HG02798 (cell line): ENCODE measurements at regions not wholly inside any gene's neighbourhood (a gene's known extent, or its start where the extent isn't known, plus 50 kb on each side); places are given as distances from the start of the nearest gene placed in this dataset.
A peak's percentile ranks its signal among the peaks of the same experiment; 100 is the strongest.

Experiments used
- ATAC-seq: cut with Tn5 transposase; IDR thresholded peaks from one replicate; pipeline ENCODE4 v1.9.1; 2021; ENCODE audit warnings: mild to moderate bottlenecking; ENCODE audit not compliant: unreplicated experiment, poor library complexity

DNA sequence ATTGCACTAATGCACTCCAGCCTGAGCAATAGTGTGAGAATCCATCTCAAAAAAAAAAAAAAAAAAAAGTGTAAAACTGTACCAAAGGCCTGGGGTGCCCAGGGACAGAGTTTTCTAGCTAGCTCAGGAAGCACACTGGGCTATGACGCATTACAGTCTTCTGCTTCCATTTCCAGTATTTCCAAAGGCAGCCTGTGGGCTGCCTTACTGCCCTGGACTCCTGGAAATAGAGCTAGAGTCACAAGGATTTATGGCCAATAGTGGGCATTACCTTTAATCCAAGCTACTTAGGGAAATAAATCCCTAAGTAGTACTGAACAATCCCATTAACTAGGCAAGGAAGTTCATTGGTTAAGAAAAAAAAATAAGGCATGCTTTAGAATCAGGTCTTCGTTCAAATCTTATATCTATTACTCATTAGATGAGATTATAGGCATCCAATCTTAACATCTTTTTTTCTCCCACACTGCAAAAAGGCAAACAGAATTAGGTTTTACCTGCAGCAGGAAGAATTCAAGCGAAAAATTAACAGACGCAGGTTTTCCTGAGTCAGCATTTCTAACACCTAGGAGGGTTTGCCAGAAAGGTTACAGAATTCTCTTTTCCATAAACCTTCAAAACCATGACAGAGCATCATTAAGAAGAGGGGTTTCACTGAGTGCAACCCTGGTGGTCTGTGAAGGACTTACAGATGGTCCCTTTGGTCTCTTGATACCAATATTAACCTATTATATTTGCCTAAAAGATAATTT lies 85.6 kb upstream of the CCDC112 start:
- no peak for ATAC-seq

DNA sequence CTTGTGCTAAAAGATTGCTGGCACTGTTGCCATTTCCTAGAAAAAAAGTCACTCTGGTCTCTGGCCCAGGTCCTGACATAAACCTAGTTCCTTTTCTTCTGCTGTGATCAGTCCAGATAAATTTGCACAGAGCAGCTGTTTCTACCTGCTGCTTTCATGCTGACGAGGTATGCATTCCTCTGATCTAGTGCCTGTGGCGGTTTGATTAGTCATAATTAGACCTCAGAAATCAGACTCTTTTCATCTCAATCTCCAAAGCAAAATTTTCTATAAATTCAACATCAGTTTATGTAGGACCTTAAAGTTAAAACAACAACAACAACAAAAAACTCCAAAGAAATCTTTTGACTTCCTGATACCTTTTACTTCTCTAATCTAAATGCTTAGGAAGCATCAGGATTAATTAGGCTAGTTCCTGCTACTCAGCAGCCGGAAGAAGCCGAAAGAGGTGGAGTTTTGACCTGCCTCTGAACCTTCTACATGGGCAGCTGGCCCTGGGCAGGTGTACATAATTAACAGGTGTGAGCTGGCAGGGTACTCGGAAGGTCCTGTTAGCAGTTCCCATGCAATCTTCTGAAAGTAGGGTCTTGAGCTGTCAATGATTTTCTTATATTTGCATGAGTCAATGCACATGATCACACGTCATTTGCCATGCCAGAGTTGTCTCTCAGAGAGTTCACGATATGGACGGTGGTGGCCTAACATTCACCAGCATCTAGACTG lies 83.3 kb upstream of the CCDC112 start:
- peak; percentile 60 for ATAC-seq

DNA sequence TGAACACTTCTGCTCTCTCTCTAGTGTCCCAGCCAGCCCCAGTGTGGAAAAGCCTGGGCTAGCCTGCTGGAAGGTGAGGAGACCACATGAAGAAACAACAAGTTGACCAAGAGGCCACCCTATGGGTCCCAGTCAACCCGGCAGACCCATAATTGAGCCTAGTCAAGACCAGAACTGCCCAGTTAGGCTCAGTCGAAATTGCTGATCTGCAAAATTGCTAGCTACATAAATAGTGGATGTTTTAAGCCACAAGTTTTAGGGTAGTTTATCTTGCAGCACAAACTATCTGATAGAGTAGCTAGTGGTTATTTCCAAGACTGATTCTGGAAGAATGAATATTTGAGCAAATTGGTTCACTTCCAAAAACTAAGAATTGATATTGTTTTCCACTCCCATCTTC lies 82.3 kb upstream of the CCDC112 start:
- ATAC-seq, result no peak

DNA sequence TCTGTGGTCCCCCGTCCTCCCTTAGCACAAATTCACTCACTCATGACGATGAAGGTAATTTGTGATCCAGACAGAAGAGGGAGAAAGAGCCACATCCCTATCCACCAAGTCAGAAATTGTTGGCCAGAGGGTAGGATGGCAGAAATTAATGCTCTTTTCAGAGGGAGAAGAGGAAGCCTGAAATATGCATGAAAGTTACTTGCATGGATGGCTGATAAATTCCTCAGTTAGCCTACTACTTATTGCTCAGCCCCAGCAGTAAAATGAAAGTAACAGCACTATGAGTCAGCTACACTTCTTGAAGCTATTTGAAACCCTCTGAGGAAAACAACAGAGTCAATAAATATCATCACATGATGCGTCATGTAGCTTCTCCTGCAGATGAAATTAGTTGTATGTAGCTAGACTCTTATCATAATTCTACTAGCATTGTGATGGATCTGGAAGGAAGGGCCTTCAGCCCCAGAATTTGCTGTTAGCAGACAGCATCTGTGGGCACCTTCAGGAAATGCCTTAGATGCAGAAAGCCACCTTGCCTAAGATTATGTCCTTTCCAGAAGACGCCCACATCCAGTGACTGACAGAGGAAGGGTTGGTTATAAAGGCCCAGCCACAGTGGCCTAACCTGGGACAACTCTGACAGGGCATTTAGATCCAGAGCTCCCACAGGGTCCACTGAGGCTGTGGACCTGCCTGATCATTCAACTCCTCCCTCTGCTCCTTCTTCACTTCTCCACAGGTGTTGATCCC lies 81.2 kb upstream of the CCDC112 start:
- peak; percentile 66 for ATAC-seq

DNA sequence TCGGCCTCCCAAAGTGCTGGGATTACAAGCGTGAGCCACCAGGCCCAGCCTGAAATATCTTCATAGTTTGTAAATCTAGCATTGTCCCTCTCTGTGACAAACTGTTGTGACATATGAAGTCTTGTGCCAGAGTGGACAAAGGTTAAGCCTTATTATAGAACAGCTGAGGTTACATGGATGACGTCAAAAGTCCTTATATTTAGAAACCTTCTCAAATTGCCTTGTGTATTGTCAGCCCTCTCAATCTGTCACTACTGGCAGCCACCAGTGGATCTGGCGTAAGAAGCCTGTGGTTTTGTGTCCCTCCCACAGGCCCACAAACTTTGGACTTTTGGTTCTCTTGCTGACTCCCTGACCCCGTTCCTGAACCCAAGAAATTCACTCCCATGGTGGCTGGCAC lies 79.4 kb upstream of the CCDC112 start:
- ATAC-seq, result no peak

DNA sequence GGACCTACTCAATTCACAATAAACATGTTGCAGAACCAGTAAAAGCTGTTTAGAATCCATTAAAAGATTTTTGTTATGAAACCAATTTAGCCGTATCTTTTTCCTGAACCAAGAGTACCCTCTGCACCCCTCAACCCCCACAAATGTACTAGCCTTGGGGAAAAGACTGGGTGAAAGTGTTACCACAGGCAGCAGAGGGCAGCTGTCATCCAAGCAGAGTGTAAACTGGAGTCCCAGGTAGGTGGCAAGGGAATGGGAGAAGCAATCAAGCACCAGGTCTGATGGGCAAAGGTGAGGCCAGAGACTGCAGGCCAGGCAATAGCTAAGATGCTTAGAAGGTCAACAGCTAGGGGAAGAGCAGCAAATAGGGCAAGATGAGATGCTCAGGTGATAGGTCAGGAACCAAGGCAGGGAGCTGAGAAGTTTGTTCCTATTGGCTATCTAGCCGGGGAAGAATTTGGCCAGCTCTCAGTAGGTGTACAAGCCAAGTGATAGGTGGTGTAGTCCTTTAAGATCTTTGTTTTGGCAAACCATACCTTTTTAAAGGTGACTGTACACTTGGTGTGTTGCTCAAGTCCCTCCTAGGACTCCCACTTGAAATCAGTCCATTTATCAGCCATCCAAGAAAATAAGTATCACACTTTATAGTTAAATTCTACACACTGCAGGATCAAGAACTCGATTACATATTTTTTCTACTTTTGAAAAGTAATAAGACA lies 77.8 kb upstream of the CCDC112 start:
- no peak for ATAC-seq

DNA sequence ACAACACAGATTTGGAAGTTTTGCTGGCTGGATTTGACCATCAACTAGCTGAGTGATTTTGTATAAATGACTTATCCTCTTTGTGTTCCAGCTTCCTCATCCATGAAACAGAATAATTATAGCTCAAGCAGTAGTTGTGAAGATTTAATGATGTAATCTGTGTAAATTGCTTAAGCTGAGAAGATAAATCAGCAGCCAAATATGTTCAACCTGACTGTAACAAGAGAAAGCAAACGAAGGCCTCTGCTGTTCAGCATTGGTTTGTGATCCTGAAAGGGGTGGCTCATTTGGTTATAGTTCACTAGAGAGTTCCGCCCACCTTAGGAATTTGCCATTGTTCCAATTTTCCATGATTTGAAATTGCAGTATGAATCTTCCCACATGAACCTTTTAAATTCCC lies 75.7 kb upstream of the CCDC112 start:
- ATAC-seq, result no peak

DNA sequence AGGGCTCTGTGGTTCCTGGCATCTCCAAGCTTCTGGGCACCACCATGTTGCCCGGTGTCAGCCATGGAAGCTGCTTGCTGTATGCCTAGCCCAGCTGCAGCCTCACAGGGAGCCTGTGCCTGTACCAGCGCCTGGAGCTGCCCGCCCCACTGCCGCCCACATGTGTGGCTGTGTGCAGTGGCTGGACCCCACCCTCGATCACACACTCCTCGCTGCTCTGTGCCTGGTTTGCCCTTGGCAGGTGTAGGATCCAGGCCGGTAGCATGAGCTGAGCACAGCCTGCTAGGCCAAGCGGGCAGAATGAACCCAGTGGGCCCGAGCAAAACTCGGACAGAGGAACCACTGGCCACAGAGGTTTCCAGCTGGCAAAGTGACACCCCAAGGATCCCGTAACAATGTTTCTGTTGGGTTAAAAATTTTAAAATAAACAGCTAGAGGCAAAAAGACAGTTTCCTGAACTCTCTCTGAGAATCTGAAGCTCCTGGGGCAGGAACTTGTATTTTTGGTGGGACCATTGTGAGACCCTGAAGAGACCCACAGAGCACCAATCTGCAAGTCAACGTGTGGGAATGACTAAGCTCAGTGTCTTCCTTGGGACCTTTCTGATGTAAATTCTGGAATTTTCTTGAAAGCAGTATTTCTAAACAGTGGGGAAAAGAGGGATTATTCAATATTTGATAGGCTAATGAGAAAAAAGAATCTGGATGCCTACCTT lies 73.1 kb upstream of the CCDC112 start:
- ATAC-seq, result no peak

DNA sequence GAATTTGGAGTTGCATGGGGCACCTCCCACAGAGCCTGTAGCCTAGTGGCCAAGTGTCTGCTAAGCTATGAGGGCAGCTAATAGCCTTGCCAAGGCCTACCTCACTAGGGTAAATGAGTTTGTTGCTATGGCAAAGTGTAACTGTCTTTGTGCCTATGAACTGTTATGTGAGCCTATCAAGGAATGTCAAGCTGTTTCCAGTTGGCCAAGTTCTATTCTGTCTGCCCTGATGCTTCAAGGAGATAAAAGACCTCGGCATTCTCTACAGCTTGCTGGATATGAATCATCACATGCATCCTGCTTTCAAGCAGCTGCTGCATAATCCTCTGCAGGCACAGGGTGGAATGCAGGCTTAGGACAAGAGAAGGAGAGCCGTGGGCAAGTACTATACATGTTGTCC lies 69.8 kb upstream of the CCDC112 start:
- ATAC-seq, result no peak

DNA sequence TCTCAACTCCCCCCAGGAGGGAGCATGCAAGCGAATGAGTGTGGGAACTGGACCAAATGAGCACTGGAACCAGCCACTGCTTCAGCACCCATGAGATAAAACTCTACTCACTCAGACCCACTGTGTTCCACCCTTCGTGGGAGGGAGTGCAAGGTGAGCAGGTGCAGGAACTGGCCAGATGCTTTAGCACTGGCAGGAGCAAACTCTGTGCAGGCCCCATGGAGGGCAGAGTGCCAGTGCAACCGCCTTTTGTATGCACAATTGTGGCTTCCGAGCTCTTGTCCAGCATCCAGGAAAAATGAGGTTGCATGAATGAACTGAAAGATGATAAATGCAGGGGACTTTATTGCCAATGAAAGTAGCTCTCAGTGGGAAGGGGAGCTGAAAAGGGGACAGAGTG lies 67.4 kb upstream of the CCDC112 start:
- ATAC-seq, result no peak

DNA sequence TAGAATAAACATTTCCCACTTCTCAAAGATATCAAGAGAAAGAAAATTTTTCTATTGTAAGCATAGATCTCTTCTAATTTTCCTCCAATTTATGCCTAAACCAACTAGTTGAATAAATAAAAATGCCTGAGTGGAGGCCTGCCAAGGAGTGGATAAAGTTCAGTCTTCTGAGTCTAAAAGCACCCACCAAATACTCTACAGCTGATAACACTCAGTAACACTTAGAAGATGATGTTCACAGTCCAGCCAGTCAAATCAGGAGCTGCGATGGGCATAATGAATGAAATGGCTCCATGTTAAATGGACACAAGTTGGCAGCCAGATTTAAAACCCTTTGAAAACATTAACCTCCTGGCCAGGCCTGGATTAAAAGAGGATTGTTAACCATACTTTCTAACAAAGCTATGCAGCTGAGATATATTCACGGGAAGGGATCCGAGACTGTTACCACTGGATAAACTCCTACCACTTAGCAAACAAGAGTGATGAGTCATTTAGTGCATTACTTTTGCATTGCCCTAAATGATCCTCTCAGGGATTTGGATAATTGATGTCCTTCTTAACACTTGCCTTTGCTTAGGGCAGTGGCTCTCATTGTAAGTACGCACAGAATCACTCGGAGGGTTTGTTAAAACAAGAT lies 63.7 kb upstream of the CCDC112 start:
- no peak for ATAC-seq

DNA sequence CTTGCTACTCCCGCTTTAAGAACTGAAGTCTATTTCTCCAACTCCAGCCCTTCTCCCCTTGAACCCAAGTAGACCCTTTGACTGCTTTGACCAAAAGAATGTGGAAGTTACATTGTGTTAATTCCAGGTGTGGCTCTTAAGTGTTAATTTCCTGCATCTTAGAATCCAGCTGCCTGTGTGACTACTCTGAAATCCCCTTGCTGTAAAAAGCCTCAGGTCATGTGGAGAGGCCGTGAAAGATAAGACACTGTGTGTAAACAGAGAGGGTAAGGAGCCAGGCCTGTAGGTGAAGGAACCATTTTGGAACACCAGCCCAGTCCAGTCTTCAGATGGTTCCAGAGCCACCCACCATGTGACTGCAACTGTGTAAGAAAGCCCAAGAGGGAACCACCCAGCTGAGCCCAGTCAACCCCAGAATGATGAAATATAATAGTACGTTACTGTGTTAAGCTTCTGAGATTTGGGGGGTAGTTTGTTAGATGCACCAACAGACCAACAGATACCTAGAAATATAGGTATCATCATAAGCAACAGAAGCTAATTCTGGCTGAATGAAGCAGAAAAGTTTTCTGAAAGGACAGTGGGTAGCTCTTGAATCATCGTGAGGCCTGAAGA lies 59.4 kb upstream of the CCDC112 start:
- ATAC-seq, result no peak

DNA sequence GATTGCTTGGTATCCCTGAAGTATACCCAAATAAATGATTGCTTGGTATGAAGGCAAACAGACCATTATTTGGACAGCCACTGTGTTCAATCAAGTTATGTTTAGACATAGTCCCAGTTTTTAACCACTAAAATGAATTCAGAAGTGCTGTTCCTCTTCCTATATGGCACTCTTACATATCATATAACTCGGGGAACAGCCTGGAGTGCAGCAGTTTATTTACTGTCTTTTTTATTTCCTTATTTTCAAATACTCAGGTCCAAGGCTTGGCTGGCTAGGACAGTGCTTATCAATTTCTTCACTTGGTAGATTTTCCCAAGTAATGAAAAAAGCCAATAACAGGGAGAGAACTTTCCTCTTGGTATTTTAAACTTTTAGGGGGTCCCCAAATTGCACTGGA lies 58.6 kb upstream of the CCDC112 start:
- no peak for ATAC-seq

DNA sequence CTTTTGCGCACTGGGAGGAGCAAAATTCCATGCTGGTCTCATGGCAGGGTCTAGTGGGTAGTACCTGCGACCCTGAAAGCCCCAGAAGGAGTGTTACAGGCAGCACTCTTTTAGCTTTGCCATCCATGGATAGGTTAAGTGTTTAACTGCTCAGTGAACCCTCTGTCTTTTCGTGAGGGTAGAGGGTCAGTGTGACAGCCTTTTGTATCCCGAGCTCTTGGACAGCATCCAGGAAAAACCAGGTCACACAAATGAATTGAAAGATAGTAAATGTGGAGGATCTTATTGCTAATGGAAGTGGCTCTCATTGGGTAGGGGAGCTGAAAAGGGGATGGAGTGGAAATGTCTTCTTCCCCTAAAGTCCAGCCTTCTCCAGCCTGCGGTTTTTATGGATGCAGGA lies 57.8 kb upstream of the CCDC112 start:
- ATAC-seq, result no peak

DNA sequence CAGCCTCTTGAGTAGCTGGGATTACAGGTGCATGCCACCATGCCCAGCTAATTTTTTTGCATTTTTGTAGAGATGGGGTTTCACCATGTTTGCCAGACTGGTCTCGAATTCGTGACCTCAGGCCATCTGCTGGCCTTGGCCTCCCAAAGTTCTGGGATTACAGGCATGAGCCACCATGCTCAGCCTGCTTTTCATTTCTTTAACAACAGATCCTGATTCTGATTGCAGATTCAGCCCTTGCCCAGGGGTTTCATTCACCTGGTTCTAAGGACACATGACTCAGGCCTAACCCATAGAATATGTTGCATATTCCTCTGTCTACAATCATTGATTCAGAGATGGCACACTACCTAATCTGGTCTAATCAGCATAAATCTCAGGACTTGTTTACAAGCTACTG lies 56.1 kb upstream of the CCDC112 start:
- ATAC-seq, result no peak

DNA sequence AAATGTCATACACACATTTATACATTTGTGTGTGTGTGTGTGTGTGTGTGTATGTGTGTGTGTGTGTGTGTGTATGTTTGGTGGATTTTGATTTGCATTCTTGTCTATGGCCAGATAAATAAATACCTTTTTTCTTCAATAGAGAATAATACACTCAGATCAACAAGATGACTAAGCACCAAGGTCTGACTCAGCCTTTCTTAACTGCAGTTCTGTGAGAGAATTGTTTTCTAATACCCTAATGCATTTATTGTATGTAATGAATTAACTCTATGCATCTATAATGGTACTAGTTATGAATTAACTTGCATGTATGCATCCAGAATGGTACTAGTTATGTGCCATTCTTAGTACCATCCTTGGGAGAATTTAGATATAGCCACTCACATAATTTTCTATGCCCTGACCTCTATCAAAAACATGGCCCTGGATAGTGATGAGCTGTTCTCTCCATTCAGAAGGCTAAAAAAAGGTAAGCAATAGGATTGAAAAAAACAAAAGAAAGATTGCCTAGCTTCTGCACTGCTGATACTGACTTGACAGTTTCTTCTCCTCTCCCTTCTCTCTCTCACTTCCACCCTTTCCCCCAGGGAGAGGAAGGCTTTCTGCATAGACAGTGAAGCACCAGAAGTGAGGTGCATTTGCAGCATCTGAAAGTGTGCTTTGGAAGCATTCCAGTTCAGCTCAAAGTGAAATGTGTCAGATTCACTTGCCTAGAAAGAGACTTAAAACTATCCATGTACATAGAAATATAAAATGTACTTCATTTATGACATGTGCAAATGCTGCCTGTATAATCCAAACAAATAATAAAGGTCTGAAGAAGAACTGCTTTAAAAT lies 55.1 kb upstream of the CCDC112 start:
- ATAC-seq, result peak; percentile 48

DNA sequence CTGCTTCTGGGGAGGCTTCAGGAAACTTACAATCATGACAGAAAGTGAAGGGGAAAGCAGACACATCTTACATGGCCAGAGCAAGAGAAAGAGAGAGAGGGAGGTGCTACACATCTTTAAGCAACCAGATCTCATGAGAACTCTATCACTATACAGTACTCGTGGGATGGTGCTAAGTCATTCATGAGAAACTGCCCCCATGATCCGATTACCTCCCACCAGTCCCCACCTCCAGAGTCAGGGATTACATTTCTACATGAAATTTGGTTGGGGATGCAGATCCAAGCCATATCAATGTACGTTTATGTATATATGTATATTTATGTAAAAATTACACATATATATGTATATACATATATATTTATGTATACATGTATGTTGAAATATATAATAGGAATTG lies 54.4 kb upstream of the CCDC112 start:
- no peak for ATAC-seq
